Suprapubic skin (tissue), 3 donors: ENCODE measurements at regions not wholly inside any gene's neighbourhood (a gene's known extent, or its start where the extent isn't known, plus 50 kb on each side); places are given as distances from the start of the nearest gene placed in this dataset.

Experiments used
- CTCF ChIP-seq, 2 donors: fragments of 200-600 bp in 1 of 2; fragments of 450-650 bp in 1 of 2; sonication (generic) in 1 of 2; IDR thresholded peaks; one replicate each; pipeline ENCODE4 v1.5.1; 2016 to 2019; ENCODE audit warnings: antibody characterized with exemption in 2 of 2, mild to moderate bottlenecking in 1 of 2, moderate library complexity in 1 of 2
- POLR2A ChIP-seq, 2 donors: fragments of 450-650 bp; IDR thresholded peaks; one replicate each; pipeline ENCODE4 v1.6.1; 2017; ENCODE audit warnings: antibody characterized with exemption in 2 of 2, mild to moderate bottlenecking in 2 of 2, moderate library complexity in 2 of 2

GRCh38 chr5:68028131-68028727 is 187.3 kb upstream of the PIK3R1 start:
- TF ChIP-seq POLR2A (IDR thresholded peaks at IDR 0.05) (no peak), CTCF (IDR thresholded peaks at IDR 0.05) (no peak)
